NB4 (cell line): ENCODE measurements at regions not wholly inside any gene's neighbourhood (a gene's known extent, or its start where the extent isn't known, plus 50 kb on each side); places are given as distances from the start of the nearest gene placed in this dataset.

Experiments used
- DNase-seq: peaks from one replicate; pipeline ENCODE4 v3.0.0; 2010; ENCODE audit warnings: low read depth
- H3K4me3 ChIP-seq: one replicate; pipeline ENCODE4 v1.5.1; 2011; ENCODE audit warnings: mild to moderate bottlenecking, low read depth, low read length, moderate library complexity
- CTCF ChIP-seq: IDR thresholded peaks from one replicate; pipeline ENCODE4 v1.5.1; 2012; ENCODE audit warnings: low read depth, low read length
- MAX ChIP-seq: IDR thresholded peaks from 2 replicates; pipeline ENCODE4 v1.6.1; 2011; ENCODE audit warnings: low read depth, low read length
- MYC ChIP-seq: IDR thresholded peaks from 2 replicates; pipeline ENCODE4 v1.6.1; 2011; ENCODE audit warnings: low read depth, low read length
- POLR2A ChIP-seq: IDR thresholded peaks from 2 replicates; pipeline ENCODE4 v1.6.1; 2011; ENCODE audit warnings: mild to moderate bottlenecking; ENCODE audit not compliant: insufficient read length; ENCODE audit errors: extremely low read depth

DNA sequence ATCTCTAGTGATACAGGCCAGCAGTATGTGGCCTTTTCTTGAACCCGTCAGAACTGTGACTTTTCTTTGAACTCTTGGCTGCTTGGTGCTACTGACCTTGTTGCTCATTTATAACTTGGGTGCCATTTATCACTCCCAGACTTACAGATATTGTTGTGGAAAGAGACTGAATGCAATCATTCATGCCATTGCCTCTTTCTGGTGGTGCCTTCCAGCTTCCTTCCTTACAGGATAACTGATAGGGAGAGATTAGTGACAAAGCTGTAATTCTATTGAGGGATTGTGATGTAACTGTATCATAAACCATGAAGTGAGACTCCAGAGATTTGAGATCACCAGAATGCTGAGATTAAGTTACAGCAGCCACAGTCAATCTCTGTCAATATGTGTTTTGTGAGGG, 256.5 kb downstream of the USP25 start:
- no peak overlapping the region for H3K4me3 ChIP-seq
- no peak for TF ChIP-seq POLR2A
- TF ChIP-seq CTCF: no peak
- TF ChIP-seq MAX: no peak
- DNase-seq: no peak

DNA sequence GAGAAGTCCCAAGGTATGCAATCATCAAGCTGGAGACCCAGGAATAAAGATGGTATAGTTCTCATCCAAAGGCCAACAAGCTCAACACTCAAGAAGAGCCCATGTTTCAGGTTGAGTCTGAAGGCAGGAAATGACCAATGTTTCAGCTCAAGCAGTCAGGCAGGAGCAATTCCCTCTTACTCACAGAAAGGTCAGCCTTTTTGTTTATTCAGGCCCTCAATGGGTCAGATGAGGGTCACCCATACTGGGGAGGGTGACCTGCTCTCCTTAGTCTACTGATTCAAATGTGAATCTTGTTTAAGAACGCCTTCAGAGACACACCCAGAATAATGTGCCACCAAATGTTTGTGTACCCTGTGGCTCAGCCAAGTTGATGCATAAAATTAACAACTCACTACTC, 262.4 kb downstream of the USP25 start:
- TF ChIP-seq MAX: no peak
- no peak for TF ChIP-seq MYC
- TF ChIP-seq POLR2A: no peak
- no peak for DNase-seq
- H3K4me3 ChIP-seq: no peak overlapping the region

DNA sequence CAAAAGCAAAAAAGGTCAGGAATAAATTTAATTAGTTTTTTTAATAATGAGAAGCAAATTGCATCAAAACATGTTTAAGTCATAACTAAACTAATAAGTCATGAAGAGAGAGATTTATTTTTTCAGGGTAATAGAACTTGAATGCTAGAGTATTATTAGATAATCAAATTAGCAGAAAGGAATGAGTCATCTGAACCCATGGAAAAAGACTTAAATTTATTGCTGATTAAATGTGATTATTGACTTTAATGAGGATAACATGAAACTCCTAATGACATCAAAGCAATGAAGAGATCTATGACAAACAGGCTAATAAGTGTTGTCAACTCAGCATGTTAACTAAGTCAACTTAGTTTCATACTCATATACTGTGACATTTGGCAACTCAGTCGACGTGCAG, 264.2 kb downstream of the USP25 start:
- TF ChIP-seq POLR2A (no peak), CTCF (no peak), MYC (no peak), MAX (no peak)
- H3K4me3 ChIP-seq: no peak overlapping the region
- no peak for DNase-seq

GRCh38 chr21:15999741-16000140, 270.0 kb downstream of the USP25 start:
- no peak for TF ChIP-seq MAX
- TF ChIP-seq POLR2A: no peak
- TF ChIP-seq MYC: no peak
- no peak for TF ChIP-seq CTCF
- H3K4me3 ChIP-seq: no peak overlapping the region
- no peak for DNase-seq

DNA sequence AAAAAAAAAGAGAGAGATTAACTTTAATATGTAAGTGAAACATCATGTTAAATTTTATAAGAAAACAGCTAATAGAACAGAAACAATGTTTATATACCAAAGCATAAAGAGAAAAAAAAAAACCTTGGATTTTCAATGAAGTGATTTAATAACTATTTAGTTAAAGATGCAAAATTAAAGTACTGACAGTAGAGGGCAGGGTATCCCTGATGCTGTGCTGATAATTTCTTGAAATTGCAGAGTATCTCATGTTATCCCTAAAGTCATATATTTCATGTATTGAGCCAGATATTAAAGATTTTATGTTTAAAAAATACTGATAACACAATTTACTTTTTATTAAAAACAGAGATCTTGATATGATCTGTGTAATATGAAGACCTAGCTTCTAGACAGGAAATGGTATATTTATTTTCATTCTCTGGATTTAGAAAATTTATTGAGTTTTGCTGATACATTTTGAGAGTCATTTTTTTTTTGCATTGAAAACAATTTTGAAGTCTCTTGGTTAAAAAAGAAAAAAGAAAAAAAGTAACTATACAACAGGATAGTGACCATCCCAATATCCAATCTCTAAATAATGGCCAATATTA, 273.2 kb downstream of the USP25 start:
- TF ChIP-seq MYC: no peak
- no peak for TF ChIP-seq POLR2A
- TF ChIP-seq MAX: no peak
- TF ChIP-seq CTCF: no peak
- DNase-seq: peak; percentile 1
- no peak overlapping the region for H3K4me3 ChIP-seq

GRCh38 chr21:16004086-16004485, 274.3 kb downstream of the USP25 start:
- no peak overlapping the region for H3K4me3 ChIP-seq
- TF ChIP-seq POLR2A (no peak), CTCF (no peak), MYC (no peak), MAX (no peak)
- DNase-seq: no peak
